HepG2 (cell line): ENCODE measurements at regions not wholly inside any gene's neighbourhood (a gene's known extent, or its start where the extent isn't known, plus 50 kb on each side); places are given as distances from the start of the nearest gene placed in this dataset.

Source experiments
- ATAC-seq: fragments of 200-7000 bp; cut with Tn5 transposase; 3 replicates; pipeline ENCODE4 v1.9.1; 2020; ENCODE audit warnings: mild to moderate bottlenecking, moderate library complexity
- BruUV-seq: library from RNA; stranded (reverse); fragments of 400-500 nt; replicated peaks from 2 replicates; lab custom pipeline; 2021; lab: Mats Ljungman, UMichigan
- CTCF ChIA-PET: fragments of 300-600 bp; formaldehyde crosslinking; extraction: SDS; loops from one replicate; lab custom pipeline; 2021; ENCODE audit warnings: low total read pairs, inconsistent platforms, low intra/inter-chr PET ratio; lab: Yijun Ruan, JAX
- POLR2A ChIA-PET: fragments of 350-600 bp; sonication (Branson Sonifier 250); formaldehyde crosslinking; loops from one replicate; lab custom pipeline; 2020; ENCODE audit warnings: antibody characterized with exemption, inconsistent platforms; lab: Yijun Ruan, JAX
- DNase-seq: peaks from one replicate; pipeline ENCODE4 v3.0.0-alpha.2; 2015; ENCODE audit warnings: low spot score
- FAIRE-seq: peaks from 3 replicates; lab custom pipeline; 2011; peaks lifted over from hg19 to GRCh38; lab: Jason Lieb, UNC
- H2AFZ ChIP-seq: one replicate; pipeline ENCODE4 v1.6.1; 2011; ENCODE audit warnings: low read length, inconsistent platforms
- H3K27ac ChIP-seq: fragments of 300-600 bp; 3 replicates; pipeline ENCODE4 v1.8.0; 2011; ENCODE audit warnings: mixed run types, mild to moderate bottlenecking, mixed read lengths, low read length, inconsistent platforms; ENCODE audit not compliant: insufficient read depth; ENCODE audit errors: extremely low read length
- H3K27me3 ChIP-seq, 2 experiments: fragments of 200-600 bp in 1 of 2; 2 replicates in 1 of 2; 3 replicates in 1 of 2; pipeline versions ENCODE4 v1.6.0 to v1.8.0; 2011; ENCODE audit warnings: low read length in 2 of 2, mild to moderate bottlenecking in 2 of 2, moderate library complexity in 2 of 2, inconsistent platforms in 1 of 2; ENCODE audit not compliant: insufficient read depth in 2 of 2, control insufficient read depth in 1 of 2
- H3K36me3 ChIP-seq, 2 experiments: fragments of 200-600 bp in 1 of 2; replicated peaks in 1 of 2; 2 replicates in 1 of 2; 3 replicates in 1 of 2; pipeline versions ENCODE4 v1.5.1 to v1.8.0; 2011; ENCODE audit warnings: low read length in 2 of 2, inconsistent platforms in 1 of 2; ENCODE audit not compliant: insufficient read depth in 2 of 2, control insufficient read depth in 1 of 2
- H3K4me1 ChIP-seq: 2 replicates; pipeline ENCODE4 v1.5.1; 2012; ENCODE audit warnings: low read length, inconsistent platforms; ENCODE audit not compliant: insufficient read depth
- H3K4me2 ChIP-seq: 2 replicates; pipeline ENCODE4 v1.6.0; 2011; ENCODE audit warnings: low read depth, low read length, inconsistent platforms
- H3K4me3 ChIP-seq, 3 experiments: fragments of 200-600 bp in 1 of 3; sonication (generic), shearing (Covaris generic) in 1 of 3; replicated peaks in 1 of 3; 2 replicates each; pipeline ENCODE4 v1.5.1; 2011 to 2016; ENCODE audit warnings: low read length in 3 of 3, inconsistent platforms in 2 of 3, low read depth in 2 of 3, mild to moderate bottlenecking in 2 of 3, control low read depth in 1 of 3, mixed read lengths in 1 of 3; ENCODE audit not compliant: insufficient read depth in 1 of 3
- H3K79me2 ChIP-seq: one replicate; pipeline ENCODE4 v1.6.1; 2011; ENCODE audit warnings: low read length, inconsistent platforms; ENCODE audit not compliant: insufficient read depth
- H3K9ac ChIP-seq: 2 replicates; pipeline ENCODE4 v1.6.0; 2011; ENCODE audit warnings: mild to moderate bottlenecking, low read depth, low read length, inconsistent platforms; ENCODE audit not compliant: insufficient read depth
- H3K9me3 ChIP-seq: 2 replicates; pipeline ENCODE4 v1.5.1; 2012; ENCODE audit warnings: mild to moderate bottlenecking, low read length
- H4K20me1 ChIP-seq: 2 replicates; pipeline ENCODE4 v1.6.0; 2011; ENCODE audit warnings: inconsistent platforms, mild to moderate bottlenecking, low read length, moderate library complexity; ENCODE audit not compliant: insufficient read depth
- DBP ChIP-seq: sonication (generic); formaldehyde crosslinking; IDR thresholded peaks from 2 replicates; pipeline ENCODE4 v1.4.0; 2020; ENCODE audit warnings: missing genetic modification reagents; ENCODE audit errors: not compliant biosample characterization
- HIC2 ChIP-seq: sonication (generic); formaldehyde crosslinking; IDR thresholded peaks from 2 replicates; pipeline ENCODE4 v1.9.0; 2022; ENCODE audit warnings: low read depth, missing genetic modification reagents
- MNT ChIP-seq: fragments of 450-650 bp; IDR thresholded peaks from 2 replicates; pipeline ENCODE4 v1.6.1; 2016
- MYPOP ChIP-seq: sonication (generic); formaldehyde crosslinking; IDR thresholded peaks from 2 replicates; pipeline ENCODE4 v1.8.1; 2023; ENCODE audit warnings: mild to moderate bottlenecking, moderate library complexity, missing genetic modification reagents
- NFE2L1 ChIP-seq: sonication (generic); formaldehyde crosslinking; IDR thresholded peaks from 2 replicates; pipeline ENCODE4 v1.4.0; 2020; ENCODE audit warnings: missing genetic modification reagents, mild to moderate bottlenecking, borderline replicate concordance
- SNAPC4 ChIP-seq: sonication (generic); formaldehyde crosslinking; IDR thresholded peaks from 2 replicates; pipeline ENCODE4 v1.4.0; 2020; ENCODE audit warnings: mild to moderate bottlenecking, missing genetic modification reagents
- ZBTB39 ChIP-seq: sonication (generic); formaldehyde crosslinking; IDR thresholded peaks from 2 replicates; pipeline ENCODE4 v1.5.0; 2020; ENCODE audit warnings: missing genetic modification reagents
- ZGPAT ChIP-seq: IDR thresholded peaks from 2 replicates; pipeline ENCODE4 v1.6.1; 2016; ENCODE audit warnings: mild to moderate bottlenecking
- ZNF761 ChIP-seq: sonication (generic); formaldehyde crosslinking; conservative IDR thresholded peaks from 2 replicates; pipeline ENCODE4 v1.4.0; 2020; ENCODE audit warnings: mild to moderate bottlenecking, missing genetic modification reagents
- WGBS: methylation state at CpG from one replicate; pipeline ENCODE4 v1.1.6; 2017; ENCODE audit warnings: low lambda C conversion rate; 5-methylcytosine and 5-hydroxymethylcytosine counted together
- in situ Hi-C: cut with HindIII; loops from 2 replicates; pipeline ENCODE4 v1.10.0; 2017; ENCODE audit warnings: low pct_unique_long_range_greater_than_20kb; ENCODE audit not compliant: extremely low pct_ligation_motif_present
- intact Hi-C: fragments of 100-400 bp; cut with micrococcal nuclease; formaldehyde crosslinking; loops from one replicate; pipeline ENCODE4 v1.10.0; 2022; ENCODE audit not compliant: unreplicated experiment

- no peaks in the 10 kb centered on the region for H3K27me3 ChIP-seq
- BruUV-seq = no TSS peak
- in situ Hi-C loops (no loop called here), intact Hi-C loops (no loop called here)
- no peaks in the 10 kb centered on the region for H4K20me1 ChIP-seq
- WGBS = 52% methylated on average over 12 of the region's 13 CpGs
- H3K79me2 ChIP-seq = no peaks in the 10 kb centered on the region
- no peak overlapping the region for H3K4me3 ChIP-seq
- ChIA-PET CTCF (no interaction called here), POLR2A (no interaction called here)
- H3K9me3 ChIP-seq = peaks cover 73% of the 10 kb centered on the region
- DNase-seq = no peak
- H3K9ac ChIP-seq = no peak overlapping the region
- no peak overlapping the region for H3K4me2 ChIP-seq
- no peak for ATAC-seq
- no peak overlapping the region for H2AFZ ChIP-seq
- FAIRE-seq = no peak
- no peaks in the 10 kb centered on the region for H3K36me3 ChIP-seq
- H3K27ac ChIP-seq = no peak overlapping the region
- H3K4me1 ChIP-seq = no peaks in the 10 kb centered on the region
- TF ChIP-seq NFE2L1 = no peak
- TF ChIP-seq ZBTB39 = no peak
- no peak for TF ChIP-seq ZNF761 (CRISPR knock-in tag)
- TF ChIP-seq SNAPC4 = no peak
- TF ChIP-seq ZGPAT (CRISPR knock-in tag) = no peak
- no peak for TF ChIP-seq MYPOP
- TF ChIP-seq HIC2 (CRISPR knock-in tag) = no peak
- no peak for TF ChIP-seq DBP (CRISPR knock-in tag)
- TF ChIP-seq MNT = no peak
These were observed 554.6 kb upstream of the NCAM2 start for GRCh38 chr21:20443558-20444155.
